Panc1 (cell line): ENCODE measurements at regions not wholly inside any gene's neighbourhood (a gene's known extent, or its start where the extent isn't known, plus 50 kb on each side); places are given as distances from the start of the nearest gene placed in this dataset.

Source experiments
- ATAC-seq: fragments of 200-7000 bp; cut with Tn5 transposase; 2 replicates; pipeline ENCODE4 v1.9.1; 2020; ENCODE audit warnings: mild to moderate bottlenecking, moderate library complexity
- BruUV-seq: library from RNA; stranded (reverse); fragments of 400-500 nt; replicated peaks from 2 replicates; lab custom pipeline; 2021; lab: Mats Ljungman, UMichigan
- CTCF ChIA-PET: fragments of 300-600 bp; sonication (Branson Sonifier 250); formaldehyde crosslinking; loops from one replicate; lab custom pipeline; 2022; ENCODE audit warnings: antibody characterized with exemption; lab: Charles Lee
- POLR2A ChIA-PET: fragments of 300-600 bp; sonication (Branson Sonifier 250); formaldehyde crosslinking; loops from one replicate; lab custom pipeline; 2022; ENCODE audit warnings: antibody characterized with exemption; lab: Charles Lee
- DNase-seq: peaks from one replicate; pipeline ENCODE4 v3.0.0-alpha.2; 2010; ENCODE audit warnings: low read depth, low spot score
- H3K27ac ChIP-seq: 2 replicates; pipeline ENCODE4 v1.5.1; 2011; ENCODE audit warnings: mild to moderate bottlenecking, low read length, inconsistent platforms
- H3K27me3 ChIP-seq: fragments of 200-500 bp; sonication (Bioruptor generic); 2 replicates; pipeline ENCODE4 v1.6.0; 2014; ENCODE audit warnings: low read length, inconsistent platforms; ENCODE audit not compliant: control insufficient read depth, insufficient read depth
- H3K36me3 ChIP-seq: fragments of 200-500 bp; sonication (Bioruptor generic); 2 replicates; pipeline ENCODE4 v1.5.1; 2014; ENCODE audit warnings: inconsistent platforms, mild to moderate bottlenecking, low read length, moderate library complexity; ENCODE audit not compliant: control insufficient read depth, insufficient read depth
- H3K4me1 ChIP-seq: 2 replicates; pipeline ENCODE4 v1.5.1; 2011; ENCODE audit warnings: inconsistent platforms, mild to moderate bottlenecking, low read length, moderate library complexity; ENCODE audit not compliant: control insufficient read depth, insufficient read depth
- H3K4me3 ChIP-seq, 2 experiments: 2 replicates each; pipeline ENCODE4 v1.5.1; 2011 to 2012; ENCODE audit warnings: low read depth in 2 of 2, low read length in 2 of 2, mild to moderate bottlenecking in 2 of 2, inconsistent platforms in 1 of 2, moderate library complexity in 1 of 2
- H3K9me3 ChIP-seq: fragments of 200-500 bp; sonication (Bioruptor generic); 2 replicates; pipeline ENCODE4 v1.5.1; 2014; ENCODE audit warnings: low read depth, mild to moderate bottlenecking, inconsistent platforms, low read length, moderate library complexity; ENCODE audit not compliant: control insufficient read depth, insufficient read depth
- CTCF ChIP-seq: fragments of 450-650 bp; IDR thresholded peaks from 2 replicates; pipeline ENCODE4 v1.5.1; 2017; ENCODE audit warnings: mild to moderate bottlenecking
- POLR2AphosphoS5 ChIP-seq: IDR thresholded peaks from 2 replicates; pipeline ENCODE4 v1.6.1; 2012; ENCODE audit warnings: mild to moderate bottlenecking, low read depth, low read length, moderate library complexity
- REST ChIP-seq, 2 experiments: IDR thresholded peaks; 2 replicates each; pipeline ENCODE4 v1.6.1; 2011 to 2012; ENCODE audit warnings: low read depth in 2 of 2, control low read depth in 1 of 2, low read length in 1 of 2, mild to moderate bottlenecking in 1 of 2, moderate library complexity in 1 of 2; ENCODE audit not compliant: insufficient read depth in 1 of 2
- SIN3A ChIP-seq: IDR thresholded peaks from 2 replicates; pipeline ENCODE4 v1.6.1; 2012; ENCODE audit warnings: low read depth, mild to moderate bottlenecking, low read length, moderate library complexity, borderline replicate concordance; ENCODE audit not compliant: insufficient read depth
- TCF7L2 ChIP-seq: IDR thresholded peaks from 2 replicates; pipeline ENCODE4 v1.6.1; 2011; ENCODE audit warnings: mild to moderate bottlenecking, low read depth, low read length, inconsistent platforms
- in situ Hi-C: cut with HindIII; loops from 2 replicates; pipeline ENCODE4 v1.10.0; 2016; ENCODE audit warnings: low sequenced_read_pairs, low pct_unique_long_range_greater_than_20kb
- intact Hi-C: fragments of 100-400 bp; cut with micrococcal nuclease; formaldehyde crosslinking; loops from one replicate; pipeline ENCODE4 v1.10.0; 2022; ENCODE audit not compliant: unreplicated experiment

GRCh38 chr3:4899710-4900109 lies 79.5 kb upstream of the BHLHE40 start:
- POLR2A ChIA-PET: no interaction called here
- no peak overlapping the region for H3K4me3 ChIP-seq

GRCh38 chr3:4900298-4900697 lies 78.9 kb upstream of the BHLHE40 start:
- no TSS peak for BruUV-seq
- intact Hi-C loops (no loop called here), in situ Hi-C loops (no loop called here)
- no peaks in the 10 kb centered on the region for H3K9me3 ChIP-seq
- DNase-seq (no peak), ATAC-seq (no peak)
- H3K36me3 ChIP-seq: no peaks in the 10 kb centered on the region
- no peaks in the 10 kb centered on the region for H3K27me3 ChIP-seq
- no peak overlapping the region for H3K27ac ChIP-seq
- TF ChIP-seq SIN3A: no peak
- no peak for TF ChIP-seq POLR2AphosphoS5
- no peak for TF ChIP-seq CTCF
- no peak for TF ChIP-seq TCF7L2
- no peak for TF ChIP-seq REST (IDR thresholded peaks at IDR 0.05; ENCODE audit: insufficient read depth in 1 of 2, low read depth in 2 of 2, low read length in 1 of 2)
- ChIA-PET POLR2A (no interaction called here), CTCF (no interaction called here)
- peaks cover 6% of the 10 kb centered on the region; the same call in 1 of the 2 replicates for H3K4me1 ChIP-seq
- no peak overlapping the region for H3K4me3 ChIP-seq

More at GRCh38 chr3:4899710-4900109, 79.5 kb upstream of the BHLHE40 start:
- ATAC-seq: no peak
- in situ Hi-C loops (no loop called here), intact Hi-C loops (no loop called here)
- CTCF ChIA-PET: no interaction called here
- TF ChIP-seq REST (IDR thresholded peaks at IDR 0.05; ENCODE audit: insufficient read depth in 1 of 2, low read depth in 2 of 2, low read length in 1 of 2) (no peak), POLR2AphosphoS5 (no peak)
- no peaks in the 10 kb centered on the region for H3K27me3 ChIP-seq
- H3K36me3 ChIP-seq: no peaks in the 10 kb centered on the region
- no peak overlapping the region; the same call in 1 of the 2 replicates for H3K27ac ChIP-seq
- no peak for DNase-seq
- H3K4me1 ChIP-seq: peaks cover 6% of the 10 kb centered on the region; the same call in 1 of the 2 replicates
- no peaks in the 10 kb centered on the region for H3K9me3 ChIP-seq
- no TSS peak for BruUV-seq
